Stimulated activated CD4-positive, alpha-beta T cell treated with anti-CD3 and anti-CD28 coated beads, Interleukin-12 subunit alpha, Interleukin-12 subunit beta, amount 100 ng/mL, for 24 hours (primary cell): ENCODE measurements at regions not wholly inside any gene's neighbourhood (a gene's known extent, or its start where the extent isn't known, plus 50 kb on each side); places are given as distances from the start of the nearest gene placed in this dataset.

Experiments used
- DNase-seq, 2 experiments: peaks; one replicate each; pipeline ENCODE4 v3.0.0-alpha.2; 2020; ENCODE audit warnings: low read depth in 2 of 2

DNA sequence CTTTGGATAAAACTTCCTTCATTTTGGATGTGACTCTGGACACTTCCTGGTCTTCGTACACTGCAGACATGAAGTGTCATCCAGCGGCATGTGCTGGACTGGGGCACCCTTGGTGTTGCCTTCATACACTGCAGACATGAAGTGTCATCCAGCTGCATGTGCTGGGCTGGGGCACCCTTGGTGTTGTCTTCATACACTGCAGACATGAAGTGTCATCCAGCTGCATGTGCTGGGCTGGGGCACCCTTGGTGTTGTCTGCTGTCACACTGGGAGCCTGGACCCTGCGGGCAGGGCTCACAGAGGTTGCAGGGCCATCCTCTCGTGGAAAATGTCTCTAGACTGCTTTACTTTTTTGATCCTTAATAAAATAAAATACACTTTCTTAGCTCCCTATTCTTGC is 771.4 kb downstream of the BRD1 start:
- no peak for DNase-seq

DNA sequence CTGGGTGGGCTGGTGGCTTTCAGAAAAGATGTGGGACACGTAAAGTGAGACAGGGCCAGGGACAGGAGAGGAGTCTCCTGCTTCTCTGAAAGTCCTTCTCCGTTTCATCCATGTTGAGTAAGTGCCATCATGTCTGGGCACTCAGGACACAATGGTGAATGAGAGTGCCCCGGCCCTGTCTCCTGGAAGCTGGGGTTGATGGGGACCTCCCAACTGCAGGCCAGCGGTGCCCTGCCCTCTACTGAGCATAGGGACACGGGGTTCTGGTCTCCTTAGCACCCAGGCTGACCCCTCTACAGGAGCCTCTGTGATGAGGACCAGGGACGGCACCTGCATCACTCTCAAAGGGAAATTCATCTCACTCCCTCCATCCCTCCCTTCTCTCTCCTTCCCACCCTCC is 772.3 kb downstream of the BRD1 start:
- no peak for DNase-seq

GRCh38 chr22:49053578-49053977 is 774.1 kb downstream of the BRD1 start:
- DNase-seq, result no peak

DNA sequence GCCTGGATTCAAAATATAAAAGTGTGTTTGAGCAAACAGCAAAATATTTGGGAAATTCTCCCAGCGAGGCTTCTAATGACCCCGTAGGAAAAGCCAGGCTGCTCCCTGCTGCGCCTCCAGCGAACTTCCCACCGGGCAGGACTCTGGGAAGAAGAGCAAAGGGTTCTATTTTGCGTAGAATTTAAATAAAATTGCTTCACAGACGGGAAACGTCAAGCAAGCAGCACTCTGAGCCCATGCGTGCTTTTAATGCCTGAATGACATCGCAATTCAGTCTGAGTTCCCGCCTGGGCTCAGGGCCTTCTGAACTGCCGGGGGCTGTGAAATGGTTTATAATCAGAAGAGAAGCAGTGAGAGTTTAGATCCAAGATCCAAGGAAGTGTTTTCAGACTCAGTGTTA is 775.1 kb downstream of the BRD1 start:
- no peak for DNase-seq

GRCh38 chr22:49052023-49052538 is 775.6 kb downstream of the BRD1 start:
- peak in 1 of 2 experiments; percentile 4 for DNase-seq

GRCh38 chr22:49051491-49052022 is 776.1 kb downstream of the BRD1 start:
- no peak for DNase-seq

DNA sequence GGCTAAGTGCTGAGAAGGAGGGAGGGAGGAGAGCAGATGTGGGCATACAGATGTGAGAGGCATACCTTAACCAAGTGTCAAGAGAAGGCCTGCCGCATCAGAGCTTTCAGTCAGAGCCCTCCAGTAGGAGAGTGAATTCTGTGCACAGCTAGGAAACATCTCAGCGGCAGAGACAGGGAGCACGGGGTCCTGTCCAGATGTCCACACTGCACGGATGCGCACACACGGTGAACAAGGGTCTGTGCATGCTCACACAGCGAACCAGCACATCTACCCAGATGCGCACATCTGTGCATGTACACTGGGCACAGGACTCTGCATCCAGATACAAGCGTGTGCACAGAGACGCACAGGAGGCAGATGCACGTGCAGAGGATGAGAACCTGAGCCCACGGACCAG is 778.0 kb downstream of the BRD1 start:
- no peak for DNase-seq

DNA sequence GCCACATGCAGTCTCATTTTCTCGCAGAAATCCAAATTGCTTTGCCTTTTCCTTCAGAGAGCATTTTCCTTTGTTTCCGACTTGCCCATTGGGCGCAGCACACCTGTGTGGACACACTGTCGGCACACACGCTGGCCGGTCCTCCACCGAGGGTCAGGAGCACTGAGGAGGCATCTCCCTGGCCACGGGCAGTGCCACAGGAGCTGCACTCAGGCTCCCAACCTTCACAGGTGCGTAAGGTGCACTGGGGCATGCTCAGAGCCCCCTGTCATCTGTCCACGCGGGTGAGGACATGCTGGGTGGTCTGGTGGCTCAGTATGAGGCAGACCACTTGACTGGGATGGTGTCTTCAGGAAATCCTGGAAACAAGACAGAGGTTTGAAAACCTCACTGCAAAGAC is 779.1 kb downstream of the BRD1 start:
- no peak for DNase-seq

DNA sequence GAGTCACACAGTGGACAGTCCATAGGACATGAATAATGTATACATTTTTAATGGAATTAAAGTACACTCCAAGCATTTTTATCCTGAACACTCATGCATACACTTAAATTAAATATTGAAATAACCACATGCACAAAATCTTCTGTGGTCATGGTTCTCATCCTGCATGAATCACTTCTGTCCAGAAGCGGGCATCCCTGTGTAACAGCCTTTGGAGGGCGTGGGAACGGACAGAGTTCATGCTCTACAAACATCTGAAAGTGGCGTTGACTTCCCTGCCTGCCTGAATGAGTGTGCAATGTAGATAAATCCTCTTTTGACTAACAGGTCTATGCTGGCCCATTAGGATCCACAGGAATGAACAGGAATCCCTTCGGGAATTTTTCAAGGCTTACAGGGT is 780.2 kb downstream of the BRD1 start:
- no peak for DNase-seq

DNA sequence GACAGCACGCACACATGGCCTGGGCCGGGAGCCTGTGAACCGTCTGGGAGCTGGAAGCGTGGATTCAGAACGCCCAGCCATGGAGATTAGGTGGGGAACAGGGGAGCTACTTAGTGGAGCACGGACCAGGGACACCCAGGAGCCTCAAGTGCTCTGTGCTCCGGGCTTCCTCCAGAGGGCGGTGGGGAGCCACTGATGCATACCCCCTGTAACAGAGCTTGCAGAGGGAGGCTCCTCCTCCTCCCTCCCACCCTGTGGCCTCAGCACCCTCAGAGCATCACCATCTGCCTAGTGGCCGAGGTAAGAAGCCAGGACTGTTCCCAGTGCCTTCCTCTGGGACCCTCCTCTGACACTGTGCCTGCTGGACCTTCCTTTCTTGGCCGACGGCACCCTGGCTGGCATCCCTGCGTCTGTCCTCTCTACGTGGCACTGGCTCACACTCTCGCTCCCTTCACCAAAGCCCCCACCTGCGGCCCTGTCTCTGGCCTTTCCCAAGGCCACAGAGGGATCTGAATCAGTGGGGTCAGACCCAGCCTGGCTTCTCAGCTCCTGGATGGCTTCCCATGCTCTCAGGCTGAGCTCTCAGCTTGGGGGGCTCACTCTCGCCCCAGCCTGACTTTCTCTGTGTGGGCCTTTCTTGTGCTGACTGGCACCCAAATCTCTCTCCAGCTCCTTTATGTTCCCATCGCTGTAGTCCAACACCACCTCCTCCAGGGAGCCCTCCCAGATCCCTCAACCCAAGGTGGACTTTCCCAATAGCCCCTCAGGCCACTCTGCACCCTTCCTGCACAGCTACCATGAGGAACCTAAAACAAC is 780.9 kb downstream of the BRD1 start:
- DNase-seq, result peak in 1 of 2 experiments; percentile 21

DNA sequence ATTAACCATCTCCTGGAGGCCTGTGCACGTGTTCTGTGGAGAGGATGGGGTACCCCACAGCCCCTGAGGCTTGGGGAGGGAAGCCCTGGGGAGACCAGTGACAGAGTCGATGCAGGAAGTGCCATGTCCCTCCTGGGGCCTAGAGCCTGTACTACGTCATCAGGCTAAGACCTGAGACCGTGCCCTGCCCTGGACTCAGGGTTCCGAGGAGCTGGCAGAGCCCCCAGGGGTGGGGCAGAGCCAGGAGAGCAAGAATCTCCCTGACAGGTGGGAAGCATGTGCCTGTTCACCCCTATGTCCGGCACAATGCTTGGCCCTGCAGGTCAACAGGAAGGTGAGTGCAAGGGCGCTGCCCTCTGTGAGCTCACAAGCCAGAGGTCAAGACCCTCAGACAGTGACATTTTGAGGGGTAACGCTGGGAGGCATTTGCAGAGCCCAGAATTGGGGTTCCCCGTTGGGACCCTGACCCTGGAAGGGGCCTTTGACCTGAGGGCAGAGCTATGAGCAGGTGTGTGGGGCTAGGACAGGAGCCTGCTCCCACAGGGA is 781.6 kb downstream of the BRD1 start:
- DNase-seq, result no peak

DNA sequence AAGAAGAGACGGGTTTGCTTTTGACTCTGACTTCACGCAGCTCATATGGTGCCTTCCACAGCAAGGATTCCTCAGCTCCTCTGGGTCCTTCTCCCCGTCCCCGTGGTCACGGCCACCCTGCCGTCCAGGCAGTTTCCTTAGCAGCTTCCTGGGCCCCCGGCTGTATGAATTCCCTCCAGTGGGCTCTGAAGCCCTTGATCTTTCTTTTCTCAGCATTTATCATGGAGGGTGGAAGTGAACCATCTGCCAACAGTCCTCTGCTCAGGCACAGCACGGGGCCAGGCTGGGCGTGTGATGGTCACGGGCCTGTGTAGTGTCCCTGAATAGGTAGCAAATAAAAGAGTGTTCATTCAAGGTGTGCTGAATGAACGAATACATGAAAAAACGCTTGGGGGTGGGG is 782.4 kb downstream of the BRD1 start:
- DNase-seq, result no peak

- no peak for DNase-seq
These were observed 782.9 kb downstream of the BRD1 start for GRCh38 chr22:49044776-49045175.

DNA sequence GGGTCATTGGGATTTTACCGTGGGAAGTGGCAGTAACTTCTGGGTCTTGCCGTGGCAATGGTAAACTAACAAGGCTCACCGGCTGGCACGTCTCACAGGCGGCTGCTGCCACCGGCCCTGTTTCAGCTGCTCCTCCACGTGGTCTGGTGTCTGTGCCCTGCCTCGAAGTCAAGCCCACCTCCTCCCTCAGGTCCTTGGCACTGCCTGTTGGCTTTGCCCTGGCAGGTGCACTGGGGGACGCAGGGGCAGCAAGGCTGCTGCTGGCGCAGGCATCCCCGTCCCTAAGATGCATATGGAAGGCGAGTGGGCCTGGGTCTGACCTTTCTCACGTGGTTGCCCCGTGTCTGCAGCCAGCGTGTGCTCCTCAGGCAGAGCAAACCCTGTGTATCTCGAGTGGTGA is 783.6 kb downstream of the BRD1 start:
- DNase-seq, result no peak

- DNase-seq, result no peak
These were observed 784.5 kb downstream of the BRD1 start for GRCh38 chr22:49042877-49043859.

DNA sequence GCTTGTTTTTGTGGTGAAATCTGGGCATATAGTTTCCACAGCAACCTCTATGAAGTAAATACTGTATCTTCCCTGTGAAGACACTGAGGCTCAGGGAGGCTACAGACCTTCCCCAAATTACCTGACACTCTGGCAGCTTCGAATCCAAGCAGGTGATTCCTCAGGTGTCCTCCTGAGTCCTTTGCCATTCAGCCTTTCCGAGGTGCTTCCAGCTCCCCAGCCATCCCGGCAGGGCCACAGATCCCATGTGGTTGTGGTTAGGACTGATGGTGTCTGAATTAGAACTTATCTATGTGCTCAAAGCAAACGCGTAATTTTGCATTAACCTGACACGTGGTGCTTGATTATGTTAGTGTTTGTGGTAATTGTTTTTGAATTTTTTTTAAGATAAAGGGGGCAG is 785.6 kb downstream of the BRD1 start:
- no peak for DNase-seq

DNA sequence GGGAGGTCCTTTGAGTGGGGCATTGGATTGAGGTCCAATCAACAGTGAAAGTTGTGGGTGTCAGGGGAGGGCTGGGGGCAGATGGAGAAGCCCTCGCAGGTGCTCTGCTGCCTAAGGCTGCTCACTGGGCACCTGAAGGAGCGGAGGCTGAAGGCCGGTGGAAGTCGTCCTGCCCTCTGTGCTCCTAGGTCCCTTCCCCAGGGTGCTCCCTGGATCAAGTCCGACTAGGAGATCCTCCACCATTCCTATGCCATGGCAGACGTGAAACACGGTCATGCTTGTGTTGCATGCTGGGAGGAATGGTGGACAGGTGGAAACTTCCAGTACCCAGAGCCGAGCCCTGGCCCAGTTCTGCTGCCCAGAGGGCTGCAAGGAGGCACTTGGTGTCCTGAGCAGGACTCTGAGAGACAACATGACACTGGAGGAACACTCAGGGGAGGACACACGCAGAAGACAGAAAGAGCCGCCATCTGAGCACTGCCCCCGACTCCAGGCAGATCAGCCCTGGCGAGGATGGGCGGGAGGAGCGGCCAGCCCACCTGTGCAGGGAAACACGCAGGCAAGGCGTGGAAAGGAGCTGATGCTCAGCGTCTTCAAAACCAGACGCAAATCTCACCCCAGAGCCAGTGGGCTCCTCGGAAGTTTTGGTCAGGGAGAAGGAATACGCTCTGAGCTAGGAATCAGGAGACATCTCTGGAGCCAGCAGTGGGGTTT is 786.8 kb downstream of the BRD1 start:
- DNase-seq, result no peak

GRCh38 chr22:49040111-49040510 is 787.6 kb downstream of the BRD1 start:
- no peak for DNase-seq

DNA sequence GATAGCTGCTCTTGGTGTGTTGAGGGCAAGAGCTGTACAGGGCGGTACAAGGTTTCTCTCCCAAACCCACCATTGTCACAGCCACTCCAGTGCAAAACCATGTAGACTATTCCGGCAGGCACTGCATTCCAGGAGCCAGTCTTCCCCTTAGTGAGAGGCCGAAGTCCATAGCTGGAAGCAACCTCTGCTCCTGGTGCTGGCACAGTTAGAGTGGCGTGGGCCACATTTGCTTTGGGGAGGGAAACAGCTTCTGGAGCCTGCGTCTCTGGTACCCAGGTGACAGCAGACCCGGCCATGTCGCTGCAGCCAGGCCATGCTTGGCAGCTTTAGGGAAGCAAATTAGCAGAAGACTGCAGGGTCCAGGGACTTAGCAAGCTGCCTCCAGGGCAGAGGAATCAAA is 788.0 kb downstream of the BRD1 start:
- no peak for DNase-seq

DNA sequence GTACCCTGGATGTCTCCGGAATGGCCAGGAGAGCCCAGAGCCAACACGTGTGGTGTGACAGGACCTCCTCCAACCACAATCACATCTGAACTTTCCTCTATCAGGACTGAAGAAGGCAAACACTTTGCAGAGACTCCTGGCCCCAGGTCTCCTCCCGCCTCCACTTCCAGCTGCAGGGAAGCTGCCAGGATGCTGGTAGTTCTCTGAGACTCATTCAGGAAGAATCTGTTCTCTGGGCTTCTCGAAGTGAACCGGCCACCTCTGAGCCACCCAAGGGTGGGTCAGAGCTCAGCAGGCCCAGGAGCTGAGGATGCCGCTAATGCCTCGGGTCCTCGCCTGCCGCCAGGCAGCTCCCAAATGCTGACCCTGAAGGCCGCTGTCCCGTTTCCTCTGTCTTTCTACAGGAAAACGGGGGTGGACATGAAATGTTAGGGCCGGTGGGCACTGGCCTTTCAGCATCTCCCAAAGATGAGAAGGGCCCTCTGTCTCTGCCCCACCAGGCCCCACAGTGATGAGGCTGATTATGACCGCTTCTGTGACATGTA is 789.9 kb downstream of the BRD1 start:
- DNase-seq, result no peak

GRCh38 chr22:49036513-49036912 is 791.2 kb downstream of the BRD1 start:
- DNase-seq, result no peak
